Ascending aorta (tissue), 2 donors: ENCODE measurements at regions not wholly inside any gene's neighbourhood (a gene's known extent, or its start where the extent isn't known, plus 50 kb on each side); places are given as distances from the start of the nearest gene placed in this dataset.

ENCODE experiments used
- DNase-seq, 2 donors: peaks; one replicate each; pipeline ENCODE4 v3.0.0-alpha.2; 2019; ENCODE audit warnings: low spot score in 2 of 2
- H3K27ac ChIP-seq, 2 donors: fragments of 200-600 bp; sonication (generic); one replicate each; pipeline ENCODE4 v1.5.1; 2016 to 2017; ENCODE audit warnings: mild to moderate bottlenecking in 1 of 2
- H3K27me3 ChIP-seq: fragments of 200-600 bp; sonication (generic); one replicate; pipeline ENCODE4 v1.5.1; 2017
- H3K36me3 ChIP-seq, 2 donors: fragments of 200-600 bp; sonication (generic); one replicate each; pipeline ENCODE4 v1.5.1; 2016
- H3K4me1 ChIP-seq, 2 donors: fragments of 200-600 bp; sonication (generic); one replicate each; pipeline ENCODE4 v1.5.1; 2016 to 2017; ENCODE audit warnings: mild to moderate bottlenecking in 1 of 2
- H3K4me3 ChIP-seq, 2 donors: fragments of 200-600 bp; sonication (generic); one replicate each; pipeline ENCODE4 v1.5.1; 2016 to 2017; ENCODE audit warnings: mild to moderate bottlenecking in 1 of 2
- H3K9me3 ChIP-seq, 2 donors: fragments of 200-600 bp; sonication (generic); one replicate each; pipeline ENCODE4 v1.5.1; 2016
- intact Hi-C: fragments of 100-400 bp; cut with DNase I; formaldehyde crosslinking; loops from one replicate; pipeline ENCODE4 v1.15.1; 2023
- TF ChIP-seq, protein P1 (sequence below), 3 experiments: fragments of 200-600 bp in 2 of 3; fragments of 450-650 bp in 1 of 3; sonication (generic) in 2 of 3; IDR thresholded peaks; one replicate each; pipeline ENCODE4 v1.5.1; 2016 to 2019; ENCODE audit warnings: antibody characterized with exemption in 3 of 3, mild to moderate bottlenecking in 1 of 3, moderate library complexity in 1 of 3

DNA sequence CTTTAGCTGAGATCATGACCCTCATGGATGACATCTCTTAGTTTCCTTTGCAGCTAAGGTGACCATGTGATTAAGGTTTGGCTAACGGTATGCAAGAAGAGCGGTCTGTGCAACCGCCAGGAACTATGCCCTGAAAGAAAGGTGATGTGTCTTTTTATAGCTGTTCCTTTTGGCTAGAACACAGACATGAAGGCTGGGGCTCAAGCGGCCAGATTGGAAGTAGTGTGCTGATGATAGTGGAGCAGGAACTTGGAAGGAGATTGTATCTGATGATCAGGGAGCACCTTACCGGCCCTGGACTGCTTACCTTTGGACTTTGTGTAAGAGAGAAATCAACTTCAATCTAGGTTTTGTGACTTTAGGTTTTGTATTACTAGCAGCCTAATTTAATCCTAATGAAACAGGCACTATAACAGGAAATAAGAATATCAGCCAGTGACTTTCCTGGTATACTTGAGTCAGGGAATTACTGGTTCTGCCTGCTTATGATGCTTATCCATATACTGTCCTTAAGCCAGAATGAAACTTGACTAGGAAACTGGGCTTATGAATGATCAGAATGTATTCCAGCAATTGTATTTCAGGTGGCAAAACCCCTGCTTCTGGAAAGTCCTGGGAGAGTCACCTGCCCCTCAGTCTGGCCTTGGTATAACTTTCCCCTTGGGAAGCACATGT, 164.3 kb upstream of the LRIG1 start:
- Histone ChIP-seq H3K27me3 (no peaks in the 10 kb centered on the region), H3K4me3 (no peak overlapping the region), H3K27ac (no peak overlapping the region), H3K4me1 (no peaks in the 10 kb centered on the region), H3K36me3 (no peaks in the 10 kb centered on the region), H3K9me3 (no peaks in the 10 kb centered on the region)
- TF ChIP-seq, protein P1, sequence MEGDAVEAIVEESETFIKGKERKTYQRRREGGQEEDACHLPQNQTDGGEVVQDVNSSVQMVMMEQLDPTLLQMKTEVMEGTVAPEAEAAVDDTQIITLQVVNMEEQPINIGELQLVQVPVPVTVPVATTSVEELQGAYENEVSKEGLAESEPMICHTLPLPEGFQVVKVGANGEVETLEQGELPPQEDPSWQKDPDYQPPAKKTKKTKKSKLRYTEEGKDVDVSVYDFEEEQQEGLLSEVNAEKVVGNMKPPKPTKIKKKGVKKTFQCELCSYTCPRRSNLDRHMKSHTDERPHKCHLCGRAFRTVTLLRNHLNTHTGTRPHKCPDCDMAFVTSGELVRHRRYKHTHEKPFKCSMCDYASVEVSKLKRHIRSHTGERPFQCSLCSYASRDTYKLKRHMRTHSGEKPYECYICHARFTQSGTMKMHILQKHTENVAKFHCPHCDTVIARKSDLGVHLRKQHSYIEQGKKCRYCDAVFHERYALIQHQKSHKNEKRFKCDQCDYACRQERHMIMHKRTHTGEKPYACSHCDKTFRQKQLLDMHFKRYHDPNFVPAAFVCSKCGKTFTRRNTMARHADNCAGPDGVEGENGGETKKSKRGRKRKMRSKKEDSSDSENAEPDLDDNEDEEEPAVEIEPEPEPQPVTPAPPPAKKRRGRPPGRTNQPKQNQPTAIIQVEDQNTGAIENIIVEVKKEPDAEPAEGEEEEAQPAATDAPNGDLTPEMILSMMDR (IDR thresholded peaks at IDR 0.05), result no peak
- intact Hi-C loops, result no loop called here
- DNase-seq, result no peak

DNA sequence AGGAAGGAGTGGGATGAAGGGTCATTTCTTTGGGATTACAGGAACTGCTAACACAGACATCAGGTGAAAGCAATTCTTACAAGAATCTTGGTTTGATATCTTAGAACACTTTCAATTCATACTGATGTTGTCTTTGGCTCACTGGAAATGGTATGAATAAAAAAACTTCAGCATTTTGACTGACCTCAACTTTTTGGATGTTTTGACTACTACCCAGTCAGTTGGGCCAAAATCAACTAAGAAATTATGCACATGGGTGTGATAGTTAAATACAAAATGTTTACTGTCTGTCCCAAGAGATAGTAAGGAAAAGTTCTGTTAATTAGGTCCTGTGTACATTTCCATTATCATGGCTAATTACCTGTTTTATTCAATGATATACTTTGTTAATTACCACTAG, 165.5 kb upstream of the LRIG1 start:
- DNase-seq, result no peak
- no peaks in the 10 kb centered on the region for H3K27me3 ChIP-seq

DNA sequence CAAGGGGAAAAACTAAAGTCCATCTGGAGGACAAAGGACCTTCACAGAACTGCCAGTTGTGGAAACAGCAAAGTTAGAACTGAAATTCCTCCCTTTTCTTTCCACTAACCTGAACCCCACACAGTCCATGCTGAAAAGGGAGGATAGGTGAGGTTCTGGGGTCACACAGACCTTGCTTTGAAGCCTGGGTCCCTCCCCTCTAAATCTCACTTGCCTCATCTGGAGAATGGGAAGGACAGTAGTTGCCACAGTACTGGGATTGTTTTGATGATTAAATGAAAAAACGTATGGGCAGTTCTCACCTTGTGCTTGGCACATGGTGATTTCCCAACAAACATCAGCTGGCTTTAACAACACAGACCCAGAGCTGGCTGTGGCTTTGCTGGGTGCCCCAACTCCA, 166.4 kb upstream of the LRIG1 start:
- intact Hi-C loops, result no loop called here
- H3K9me3 ChIP-seq, result no peaks in the 10 kb centered on the region
- no peaks in the 10 kb centered on the region for H3K4me1 ChIP-seq
- H3K4me3 ChIP-seq, result no peak overlapping the region
- H3K36me3 ChIP-seq, result no peaks in the 10 kb centered on the region
- no peaks in the 10 kb centered on the region for H3K27me3 ChIP-seq
- TF ChIP-seq, protein P1 (IDR thresholded peaks at IDR 0.05), result no peak
- no peak for DNase-seq
- H3K27ac ChIP-seq, result no peak overlapping the region

More for the DNA sequence above, 165.5 kb upstream of the LRIG1 start:
- Histone ChIP-seq H3K9me3 (no peaks in the 10 kb centered on the region), H3K4me1 (no peaks in the 10 kb centered on the region), H3K27ac (no peak overlapping the region), H3K36me3 (no peaks in the 10 kb centered on the region), H3K4me3 (no peak overlapping the region)
- intact Hi-C loops, result no loop called here
- TF ChIP-seq, protein P1 (IDR thresholded peaks at IDR 0.05), result no peak

DNA sequence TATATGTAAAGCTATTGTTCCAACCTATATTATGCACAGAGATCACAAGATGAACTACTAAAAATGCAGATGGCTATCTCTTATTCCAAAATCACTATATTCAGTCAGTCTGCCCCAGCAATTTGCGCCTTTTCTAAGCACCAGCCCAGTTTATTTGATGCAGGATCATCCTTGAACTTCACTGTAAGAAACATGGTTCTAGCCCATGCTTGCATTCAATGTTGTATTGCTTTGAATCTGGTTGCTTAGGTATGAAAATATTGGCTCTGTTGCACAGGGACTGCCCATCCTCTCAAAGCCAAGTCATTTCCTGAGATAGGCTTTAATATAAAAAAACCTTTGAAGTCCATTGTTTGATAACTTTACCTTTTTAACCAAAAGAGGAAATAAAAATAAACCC, 170.5 kb upstream of the LRIG1 start:
- H3K9me3 ChIP-seq, result no peaks in the 10 kb centered on the region
- DNase-seq, result no peak
- H3K4me1 ChIP-seq, result no peaks in the 10 kb centered on the region
- TF ChIP-seq, protein P1 (IDR thresholded peaks at IDR 0.05), result no peak
- no peaks in the 10 kb centered on the region for H3K36me3 ChIP-seq
- intact Hi-C loops, result no loop called here
- H3K4me3 ChIP-seq, result no peak overlapping the region
- H3K27ac ChIP-seq, result no peak overlapping the region
- no peaks in the 10 kb centered on the region for H3K27me3 ChIP-seq

DNA sequence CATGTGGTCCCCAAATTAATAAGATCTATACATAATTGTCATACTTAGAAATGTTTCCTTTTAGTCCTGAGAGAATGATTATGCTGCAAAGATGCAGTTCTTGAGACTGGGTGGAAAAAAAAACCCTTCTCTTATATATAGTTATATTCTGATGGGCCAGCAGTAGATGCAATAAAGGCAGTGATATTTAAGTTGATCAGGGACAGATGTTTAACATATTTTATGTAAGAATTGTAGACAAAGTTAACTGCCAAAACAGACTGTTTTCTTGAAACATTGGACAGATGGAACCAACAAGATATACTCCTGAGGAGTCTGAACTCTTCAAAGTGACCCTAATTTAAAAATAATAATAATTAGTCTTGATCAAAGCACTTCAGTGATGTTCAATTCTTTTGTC, 172.0 kb upstream of the LRIG1 start:
- Histone ChIP-seq H3K36me3 (no peaks in the 10 kb centered on the region), H3K4me3 (no peak overlapping the region), H3K9me3 (no peaks in the 10 kb centered on the region), H3K27me3 (no peaks in the 10 kb centered on the region), H3K4me1 (no peaks in the 10 kb centered on the region), H3K27ac (no peak overlapping the region)
- DNase-seq, result no peak
- TF ChIP-seq, protein P1 (IDR thresholded peaks at IDR 0.05), result no peak
- intact Hi-C loops, result no loop called here

DNA sequence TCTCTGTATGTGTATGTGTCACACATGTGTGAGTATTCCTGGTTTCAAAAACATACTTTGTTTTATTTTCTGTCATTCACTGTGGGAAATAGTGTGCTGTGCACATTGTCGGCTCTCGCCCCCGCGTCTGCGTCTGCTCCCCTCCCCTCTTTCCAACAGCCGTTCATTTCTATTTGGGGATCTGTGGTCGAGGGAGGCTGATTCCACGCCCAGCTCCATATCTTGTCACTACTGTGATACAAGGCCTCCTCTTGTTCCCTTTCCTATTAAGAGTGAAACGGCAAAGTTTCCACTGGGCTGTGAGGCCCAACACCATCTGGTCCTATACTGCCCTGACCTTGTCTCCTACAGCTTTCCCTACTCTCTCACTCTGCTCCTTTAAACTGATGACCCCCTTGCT, 172.5 kb upstream of the LRIG1 start:
- H3K27me3 ChIP-seq, result no peaks in the 10 kb centered on the region
- H3K36me3 ChIP-seq, result no peaks in the 10 kb centered on the region
- no peaks in the 10 kb centered on the region for H3K9me3 ChIP-seq
- intact Hi-C loops, result no loop called here
- H3K4me3 ChIP-seq, result no peak overlapping the region
- no peak for DNase-seq
- TF ChIP-seq, protein P1 (IDR thresholded peaks at IDR 0.05), result no peak
- no peak overlapping the region for H3K27ac ChIP-seq
- H3K4me1 ChIP-seq, result no peaks in the 10 kb centered on the region
